ENCODE measurements at regions not wholly inside any gene's neighbourhood (a gene's known extent, or its start where the extent isn't known, plus 50 kb on each side); places are given as distances from the start of the nearest gene placed in this dataset.

DNA sequence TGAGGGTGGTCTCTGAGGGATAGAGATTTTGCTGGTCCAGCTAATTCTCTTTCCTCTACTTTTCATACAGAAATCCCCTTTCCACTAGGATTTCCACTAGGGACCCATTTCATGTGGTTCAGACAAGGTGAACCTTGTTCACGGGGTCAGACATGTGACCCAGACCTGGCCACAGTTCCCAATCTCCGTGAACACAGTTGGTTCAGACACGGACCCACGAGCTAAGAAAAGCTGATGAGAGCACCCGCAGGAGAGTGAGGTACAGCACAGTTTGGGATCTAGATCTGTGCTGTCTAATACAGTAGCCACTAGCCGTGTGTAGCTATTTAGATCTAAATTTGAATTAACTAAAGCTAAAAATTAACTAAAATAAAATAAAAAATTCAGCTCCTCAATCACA lies 88.1 kb downstream of the AXIN2 start:
- Histone ChIP-seq H3K9me3 (ENCODE audit: control insufficient read depth, insufficient read depth, low read length) (0 out of 2 replicates have a peak, but pooled peaks cover 2% of the 10 kb centered on the region), H3K4ac (ENCODE audit: low read depth, low read length) (no peak overlapping the region), H2AK9ac (replicated peaks; ENCODE audit: low read depth, low read length, poor library complexity) (no peak overlapping the region), H3K9me1 (ENCODE audit: insufficient read depth, low read length) (no peaks in the 10 kb centered on the region), H2BK20ac (ENCODE audit: low read depth, low read length) (no peak overlapping the region), H3K4me1 (ENCODE audit: control insufficient read depth, insufficient read depth, low read length) (no peaks in the 10 kb centered on the region), H3K27me3 (ENCODE audit: control insufficient read depth, insufficient read depth, low read length) (peaks cover 40% of the 10 kb centered on the region), H2BK5ac (ENCODE audit: low read depth, low read length, poor library complexity, severe bottlenecking) (no peak overlapping the region), H2AK5ac (ENCODE audit: low read depth, low read length) (no peak overlapping the region), H3K4me2 (ENCODE audit: low read depth, low read length) (no peak overlapping the region), H3K9ac (ENCODE audit: low read depth, low read length) (no peak overlapping the region), H3K18ac (ENCODE audit: low read depth, low read length) (no peak overlapping the region), H3K79me1 (ENCODE audit: low read depth in 1 of 2, low read length in 2 of 2) (no peaks in the 10 kb centered on the region), H2BK120ac (ENCODE audit: low read depth, low read length) (no peak overlapping the region), H3K56ac (ENCODE audit: extremely low read depth, insufficient read depth, low read length) (no peak overlapping the region), H4K8ac (ENCODE audit: low read depth in 2 of 2, low read length in 2 of 2) (no peak overlapping the region), H3K27ac (ENCODE audit: insufficient read depth, low read length) (no peak overlapping the region), H2AFZ (replicated peaks; ENCODE audit: low read length, poor library complexity) (no peak overlapping the region), H4K20me1 (ENCODE audit: insufficient read depth, low read length) (no peaks in the 10 kb centered on the region), H3K36me3 (ENCODE audit: control insufficient read depth, insufficient read depth, low read length) (no peaks in the 10 kb centered on the region), H2BK15ac (ENCODE audit: low read depth, low read length) (no peak overlapping the region), H4K5ac (ENCODE audit: low read depth, low read length) (no peak overlapping the region), H3K23ac (ENCODE audit: low read depth, low read length) (no peak overlapping the region), H4K91ac (ENCODE audit: insufficient read depth, low read depth, low read length) (no peak overlapping the region), H3K14ac (replicated peaks; ENCODE audit: low read depth, low read length) (no peak overlapping the region), H3K4me3 (ENCODE audit: insufficient read depth, low read depth, low read length) (no peak overlapping the region)
- ChIA-PET POLR2A (ENCODE audit: unreplicated experiment) (no interaction called here), CTCF (no interaction called here)
- BruUV-seq (replicated peaks), result no TSS peak
- no peak for DNase-seq
- intact Hi-C loops (cut with micrococcal nuclease) (no loop called here), dilution Hi-C loops (cut with HindIII; ENCODE audit: low sequenced_read_pairs, unreplicated experiment) (no loop called here), in situ Hi-C loops (cut with MboI; ENCODE audit: low sequenced_read_pairs) (no loop called here)
- TF ChIP-seq CEBPB (IDR thresholded peaks at IDR 0.05; ENCODE audit: low read depth, low read length), result no peak
- no peak for ATAC-seq (ENCODE audit: low read depth)
- WGBS, 2 experiments (ENCODE audit: extremely low coverage in 2 of 2, insufficient read length in 1 of 2), result 80% methylated on average over 2 of the region's 6 CpGs; no CpG with 5 or more reads in 1 of the 2 experiments

Measured in IMR-90 (cell line).